ENCODE measurements at regions not wholly inside any gene's neighbourhood (a gene's known extent, or its start where the extent isn't known, plus 50 kb on each side); places are given as distances from the start of the nearest gene placed in this dataset.

GRCh38 chr16:51326131-51326856 lies 175.2 kb upstream of the SALL1 start:
- ATAC-seq, result no peak
- TF ChIP-seq POU6F1 (CRISPR knock-in tag; IDR thresholded peaks at IDR 0.05; ENCODE audit: borderline replicate concordance, low read depth) (no peak), ZFP30 (CRISPR knock-in tag; IDR thresholded peaks at IDR 0.05) (no peak), CSDC2 (CRISPR knock-in tag; IDR thresholded peaks at IDR 0.05) (no peak), TSHZ2 (CRISPR knock-in tag; IDR thresholded peaks at IDR 0.05) (no peak), TOX (CRISPR knock-in tag; IDR thresholded peaks at IDR 0.05; ENCODE audit: borderline replicate concordance) (no peak), ZNF70 (CRISPR knock-in tag; IDR thresholded peaks at IDR 0.05) (no peak), SNAI2 (CRISPR knock-in tag; IDR thresholded peaks at IDR 0.05) (no peak), CSRNP3 (CRISPR knock-in tag; IDR thresholded peaks at IDR 0.05) (no peak), CREB5 (CRISPR knock-in tag; IDR thresholded peaks at IDR 0.05; ENCODE audit: low read depth) (no peak), ARNTL (CRISPR knock-in tag; IDR thresholded peaks at IDR 0.05; ENCODE audit: borderline replicate concordance, low read depth) (no peak), ZC3H10 (CRISPR knock-in tag; IDR thresholded peaks at IDR 0.05) (no peak), OSR1 (CRISPR knock-in tag; IDR thresholded peaks at IDR 0.05) (no peak), TCF4 (CRISPR knock-in tag; IDR thresholded peaks at IDR 0.05; ENCODE audit: borderline replicate concordance) (no peak), PPARA (CRISPR knock-in tag; IDR thresholded peaks at IDR 0.05; ENCODE audit: borderline replicate concordance) (no peak), ZNF565 (CRISPR knock-in tag; conservative IDR thresholded peaks at IDR 0.05; ENCODE audit: low read depth) (no peak), PATZ1 (CRISPR knock-in tag; IDR thresholded peaks at IDR 0.05; ENCODE audit: borderline replicate concordance) (no peak), GLIS3 (CRISPR knock-in tag; IDR thresholded peaks at IDR 0.05) (no peak), ISL1 (CRISPR knock-in tag; IDR thresholded peaks at IDR 0.05) (no peak)

GRCh38 chr16:51321251-51321650 lies 170.2 kb upstream of the SALL1 start:
- ATAC-seq, result no peak
- no peak for TF ChIP-seq PPARA (CRISPR knock-in tag; IDR thresholded peaks at IDR 0.05; ENCODE audit: borderline replicate concordance)
- no peak for TF ChIP-seq TOX (CRISPR knock-in tag; IDR thresholded peaks at IDR 0.05; ENCODE audit: borderline replicate concordance)
- TF ChIP-seq GLIS3 (CRISPR knock-in tag; IDR thresholded peaks at IDR 0.05), result no peak
- TF ChIP-seq ZNF8 (CRISPR knock-in tag; IDR thresholded peaks at IDR 0.05), result no peak
- no peak for TF ChIP-seq ZC3H10 (CRISPR knock-in tag; IDR thresholded peaks at IDR 0.05)
- TF ChIP-seq CSRNP3 (CRISPR knock-in tag; IDR thresholded peaks at IDR 0.05), result no peak
- TF ChIP-seq ARNTL (CRISPR knock-in tag; IDR thresholded peaks at IDR 0.05; ENCODE audit: borderline replicate concordance, low read depth), result no peak
- no peak for TF ChIP-seq RARB (CRISPR knock-in tag; IDR thresholded peaks at IDR 0.05)
- no peak for TF ChIP-seq TCF4 (CRISPR knock-in tag; IDR thresholded peaks at IDR 0.05; ENCODE audit: borderline replicate concordance)
- TF ChIP-seq ESRRG (CRISPR knock-in tag; IDR thresholded peaks at IDR 0.05), result no peak
- TF ChIP-seq PATZ1 (CRISPR knock-in tag; IDR thresholded peaks at IDR 0.05; ENCODE audit: borderline replicate concordance), result no peak
- TF ChIP-seq ISL1 (CRISPR knock-in tag; IDR thresholded peaks at IDR 0.05), result no peak
- TF ChIP-seq BACH2 (CRISPR knock-in tag; IDR thresholded peaks at IDR 0.05; ENCODE audit: borderline replicate concordance), result no peak
- TF ChIP-seq CREB5 (CRISPR knock-in tag; IDR thresholded peaks at IDR 0.05; ENCODE audit: low read depth), result no peak
- TF ChIP-seq ZNF70 (CRISPR knock-in tag; IDR thresholded peaks at IDR 0.05), result no peak
- TF ChIP-seq ZNF565 (CRISPR knock-in tag; conservative IDR thresholded peaks at IDR 0.05; ENCODE audit: low read depth), result no peak
